ENCODE measurements at regions not wholly inside any gene's neighbourhood (a gene's known extent, or its start where the extent isn't known, plus 50 kb on each side); places are given as distances from the start of the nearest gene placed in this dataset.

DNA sequence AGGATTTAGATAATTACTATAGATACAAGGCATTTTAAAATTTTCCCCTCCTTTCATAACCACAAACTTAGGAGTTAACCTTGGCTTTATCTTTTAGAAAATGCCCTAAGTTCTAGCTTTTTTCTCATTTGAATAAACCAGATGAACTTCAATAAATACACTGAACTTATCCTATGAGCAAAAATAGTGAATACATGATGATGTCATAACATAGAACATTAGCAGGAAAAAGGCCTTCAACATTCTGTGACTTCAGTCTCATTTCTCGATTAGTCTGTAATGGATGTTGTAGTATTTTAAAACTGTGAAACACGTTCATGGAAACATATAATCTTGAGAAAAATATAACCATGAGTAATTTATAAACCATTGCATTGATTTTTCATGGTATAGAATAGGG is 550.7 kb downstream of the PKHD1 start:
- H3K27me3 ChIP-seq (ENCODE audit: control insufficient read depth, insufficient read depth, low read length): no peaks in the 10 kb centered on the region
- CTCF ChIA-PET: no interaction called here

DNA sequence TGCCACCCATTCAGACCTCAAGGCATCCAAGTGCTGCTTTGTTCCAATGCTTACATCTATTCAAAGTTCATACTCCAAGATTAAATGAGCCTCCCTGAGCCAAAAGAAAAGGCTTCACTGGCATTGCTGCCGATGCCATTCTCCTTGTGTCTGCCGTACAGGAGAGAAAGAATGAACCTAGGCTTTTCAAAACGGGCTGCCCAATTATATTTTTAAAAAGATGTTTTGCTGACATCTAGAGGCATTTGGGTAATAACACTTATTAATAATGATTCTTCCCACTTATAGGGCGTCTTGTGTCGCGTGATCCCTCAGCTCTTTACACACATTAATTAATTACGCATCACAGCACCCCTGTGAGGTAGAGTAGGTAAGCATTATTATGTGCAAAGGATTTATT is 545.6 kb downstream of the PKHD1 start:
- POLR2A ChIA-PET: no interaction called here
- CTCF ChIA-PET: no interaction called here

More for the DNA sequence above, 550.7 kb downstream of the PKHD1 start:
- no peak overlapping the region for H3K4me3 ChIP-seq (ENCODE audit: low read depth, low read length)
- DNase-seq (ENCODE audit: low read depth): no peak
- POLR2A ChIA-PET: no interaction called here
- TF ChIP-seq, protein P1, sequence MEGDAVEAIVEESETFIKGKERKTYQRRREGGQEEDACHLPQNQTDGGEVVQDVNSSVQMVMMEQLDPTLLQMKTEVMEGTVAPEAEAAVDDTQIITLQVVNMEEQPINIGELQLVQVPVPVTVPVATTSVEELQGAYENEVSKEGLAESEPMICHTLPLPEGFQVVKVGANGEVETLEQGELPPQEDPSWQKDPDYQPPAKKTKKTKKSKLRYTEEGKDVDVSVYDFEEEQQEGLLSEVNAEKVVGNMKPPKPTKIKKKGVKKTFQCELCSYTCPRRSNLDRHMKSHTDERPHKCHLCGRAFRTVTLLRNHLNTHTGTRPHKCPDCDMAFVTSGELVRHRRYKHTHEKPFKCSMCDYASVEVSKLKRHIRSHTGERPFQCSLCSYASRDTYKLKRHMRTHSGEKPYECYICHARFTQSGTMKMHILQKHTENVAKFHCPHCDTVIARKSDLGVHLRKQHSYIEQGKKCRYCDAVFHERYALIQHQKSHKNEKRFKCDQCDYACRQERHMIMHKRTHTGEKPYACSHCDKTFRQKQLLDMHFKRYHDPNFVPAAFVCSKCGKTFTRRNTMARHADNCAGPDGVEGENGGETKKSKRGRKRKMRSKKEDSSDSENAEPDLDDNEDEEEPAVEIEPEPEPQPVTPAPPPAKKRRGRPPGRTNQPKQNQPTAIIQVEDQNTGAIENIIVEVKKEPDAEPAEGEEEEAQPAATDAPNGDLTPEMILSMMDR (IDR thresholded peaks at IDR 0.05; ENCODE audit: insufficient read depth, low read depth, low read length): no peak
- H3K36me3 ChIP-seq (ENCODE audit: control insufficient read depth, insufficient read depth, low read length): no peaks in the 10 kb centered on the region

DNA sequence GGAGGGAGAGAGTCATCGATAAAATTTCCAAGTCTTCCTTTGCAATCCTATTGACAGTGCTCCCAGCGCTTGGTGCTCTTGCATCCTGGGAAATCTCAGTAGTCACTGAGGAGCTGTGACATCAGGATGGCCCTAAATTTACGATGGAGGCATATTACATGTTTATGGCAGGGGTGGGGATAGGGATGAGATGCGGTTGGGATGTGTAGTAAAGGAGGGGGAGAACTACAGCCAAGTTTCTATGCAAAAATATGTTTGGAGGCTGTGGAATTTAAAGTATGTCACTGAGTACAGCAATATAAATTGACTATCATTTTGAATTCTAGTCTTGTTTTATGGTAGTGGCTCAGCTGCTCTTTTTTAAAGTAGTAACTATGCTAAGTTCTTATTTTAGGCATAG is 544.9 kb downstream of the PKHD1 start:
- POLR2A ChIA-PET: no interaction called here
- TF ChIP-seq, protein P1 (IDR thresholded peaks at IDR 0.05; ENCODE audit: insufficient read depth, low read depth, low read length): no peak
- CTCF ChIA-PET: no interaction called here
- DNase-seq (ENCODE audit: low read depth): no peak
- no peak overlapping the region for H3K4me3 ChIP-seq (ENCODE audit: low read depth, low read length)
- no peaks in the 10 kb centered on the region for H3K27me3 ChIP-seq (ENCODE audit: control insufficient read depth, insufficient read depth, low read length)
- no peaks in the 10 kb centered on the region for H3K36me3 ChIP-seq (ENCODE audit: control insufficient read depth, insufficient read depth, low read length)

More for the DNA sequence above, 545.6 kb downstream of the PKHD1 start:
- Histone ChIP-seq H3K4me3 (ENCODE audit: low read depth, low read length) (no peak overlapping the region), H3K27me3 (ENCODE audit: control insufficient read depth, insufficient read depth, low read length) (no peaks in the 10 kb centered on the region), H3K36me3 (ENCODE audit: control insufficient read depth, insufficient read depth, low read length) (no peaks in the 10 kb centered on the region)
- no peak for DNase-seq (ENCODE audit: low read depth)
- TF ChIP-seq, protein P1 (IDR thresholded peaks at IDR 0.05; ENCODE audit: insufficient read depth, low read depth, low read length): no peak

DNA sequence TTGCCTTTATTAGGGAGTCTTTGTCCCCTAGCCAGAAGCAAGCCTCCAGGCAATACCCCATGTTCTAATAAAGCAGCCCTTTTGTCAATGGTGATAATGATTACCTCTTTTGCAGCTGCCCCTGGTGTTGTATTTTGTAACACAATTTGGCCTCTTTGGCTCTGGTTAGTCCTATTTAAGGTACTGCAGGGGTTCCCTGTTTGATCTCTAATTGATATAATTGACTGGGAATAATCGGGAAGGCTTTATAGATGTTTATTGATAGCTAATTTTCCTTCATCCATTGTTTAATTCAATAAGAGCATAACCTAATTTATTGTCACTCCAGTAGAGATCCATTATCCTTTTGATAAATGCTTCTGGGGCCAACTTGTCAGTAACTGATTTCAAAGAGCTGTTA is 537.2 kb downstream of the PKHD1 start:
- H3K4me3 ChIP-seq (ENCODE audit: low read depth, low read length): no peak overlapping the region
- TF ChIP-seq, protein P1 (IDR thresholded peaks at IDR 0.05; ENCODE audit: insufficient read depth, low read depth, low read length): no peak
- no peak for DNase-seq (ENCODE audit: low read depth)
- ChIA-PET POLR2A (no interaction called here), CTCF (no interaction called here)
- H3K27me3 ChIP-seq (ENCODE audit: control insufficient read depth, insufficient read depth, low read length): no peaks in the 10 kb centered on the region
- H3K36me3 ChIP-seq (ENCODE audit: control insufficient read depth, insufficient read depth, low read length): no peaks in the 10 kb centered on the region

DNA sequence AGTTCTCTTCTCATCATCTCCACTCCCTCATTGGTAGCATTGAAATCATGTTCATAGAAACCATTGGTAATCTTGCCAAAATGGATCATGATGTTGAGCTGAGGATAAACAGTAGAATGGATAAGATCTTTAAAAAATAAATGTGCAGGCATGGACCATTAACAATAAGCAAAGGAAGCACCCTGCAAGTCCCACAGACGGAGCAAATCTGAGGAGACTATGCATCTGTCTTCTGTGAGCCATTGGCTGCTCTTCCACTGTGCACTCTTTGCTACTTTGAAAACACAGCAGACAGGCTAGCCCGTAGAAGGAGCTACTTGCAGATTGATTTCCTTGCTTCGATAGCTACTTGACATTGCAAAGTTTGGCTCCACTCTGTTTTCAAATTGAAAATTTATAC is 535.0 kb downstream of the PKHD1 start:
- Histone ChIP-seq H3K4me3 (ENCODE audit: low read depth, low read length) (no peak overlapping the region), H3K27me3 (ENCODE audit: control insufficient read depth, insufficient read depth, low read length) (no peaks in the 10 kb centered on the region), H3K36me3 (ENCODE audit: control insufficient read depth, insufficient read depth, low read length) (no peaks in the 10 kb centered on the region)
- ChIA-PET CTCF (no interaction called here), POLR2A (no interaction called here)
- TF ChIP-seq, protein P1 (IDR thresholded peaks at IDR 0.05; ENCODE audit: insufficient read depth, low read depth, low read length): no peak
- DNase-seq (ENCODE audit: low read depth): no peak

All from BJ (cell line).